ENCODE measurements at regions not wholly inside any gene's neighbourhood (a gene's known extent, or its start where the extent isn't known, plus 50 kb on each side); places are given as distances from the start of the nearest gene placed in this dataset.

- peaks cover 27% of the 10 kb centered on the region for H3K9me3 Mint-ChIP-seq
- no peaks in the 10 kb centered on the region for H3K27me3 Mint-ChIP-seq (ENCODE audit: low read depth)
- H3K36me3 Mint-ChIP-seq: peaks cover 3% of the 10 kb centered on the region
- no peak for DNase-seq (ENCODE audit: low spot score in 2 of 2, unreplicated experiment in 2 of 2)
- no peak for TF ChIP-seq CTCF (IDR thresholded peaks at IDR 0.05; ENCODE audit: unreplicated experiment)
- no peak overlapping the region for H3K4me3 Mint-ChIP-seq
- no peak overlapping the region for H3K27ac Mint-ChIP-seq
- peaks cover 27% of the 10 kb centered on the region for H3K4me1 Mint-ChIP-seq
Measured at GRCh38 chr2:85939131-85939530, 50.3 kb upstream of the ST3GAL5 start.

All from mesothelial cell of epicardium (in vitro differentiated cells).